H1 (cell line): ENCODE measurements at regions not wholly inside any gene's neighbourhood (a gene's known extent, or its start where the extent isn't known, plus 50 kb on each side); places are given as distances from the start of the nearest gene placed in this dataset.

Experiments
- CTCF ChIA-PET: fragments of 300-600 bp; sonication (Branson Sonifier 250); formaldehyde crosslinking; loops from one replicate; lab custom pipeline; 2021; ENCODE audit not compliant: partially characterized antibody; lab: Charles Lee
- POLR2A ChIA-PET: fragments of 300-600 bp; sonication (Branson Sonifier 250); formaldehyde crosslinking; loops from one replicate; lab custom pipeline; 2021; ENCODE audit warnings: inconsistent platforms; ENCODE audit not compliant: partially characterized antibody; lab: Charles Lee
- DNase-seq, 2 experiments: peaks; one replicate each; pipeline versions ENCODE4 v3.0.0 to v3.0.0-alpha.2; 2010 to 2022; ENCODE audit warnings: low spot score in 2 of 2, low read depth in 1 of 2, mixed read lengths in 1 of 2
- FAIRE-seq: peaks from 2 replicates; lab custom pipeline; 2011; peaks lifted over from hg19 to GRCh38; lab: Jason Lieb, UNC
- H2AFZ ChIP-seq: 2 replicates; pipeline ENCODE4 v1.8.1; 2012; ENCODE audit warnings: low read length, inconsistent platforms
- H2AK5ac ChIP-seq: 2 replicates; pipeline ENCODE4 v1.6.1; 2013; ENCODE audit warnings: low read depth, low read length
- H2BK120ac ChIP-seq: replicated peaks from 2 replicates; pipeline ENCODE3; 2013; ENCODE audit warnings: low read depth, low read length, inconsistent platforms
- H2BK12ac ChIP-seq: 2 replicates; pipeline ENCODE4 v1.6.1; 2013; ENCODE audit warnings: low read depth, low read length
- H2BK15ac ChIP-seq: 2 replicates; pipeline ENCODE4 v1.6.1; 2013; ENCODE audit warnings: low read length
- H2BK20ac ChIP-seq: 2 replicates; pipeline ENCODE4 v1.6.1; 2013; ENCODE audit warnings: low read length
- H2BK5ac ChIP-seq: 2 replicates; pipeline ENCODE4 v1.6.1; 2013; ENCODE audit warnings: low read depth, low read length
- H3K14ac ChIP-seq: 2 replicates; pipeline ENCODE4 v1.6.1; 2013; ENCODE audit warnings: inconsistent platforms; ENCODE audit not compliant: insufficient read length
- H3K18ac ChIP-seq: 2 replicates; pipeline ENCODE4 v1.6.1; 2013; ENCODE audit warnings: low read length; ENCODE audit errors: extremely low read depth
- H3K23ac ChIP-seq: 2 replicates; pipeline ENCODE4 v1.6.1; 2013; ENCODE audit warnings: inconsistent platforms; ENCODE audit not compliant: insufficient read length
- H3K23me2 ChIP-seq: 2 replicates; pipeline ENCODE4 v1.6.1; 2013; ENCODE audit warnings: low read depth, low read length
- H3K27ac ChIP-seq: 2 replicates; pipeline ENCODE4 v1.6.1; 2011; ENCODE audit warnings: low read depth, low read length, inconsistent platforms
- H3K27me3 ChIP-seq, 4 experiments: replicated peaks in 1 of 4; 1 replicate in 1 of 4; 2 replicates in 3 of 4; pipeline versions ENCODE4 v1.6.1 to v1.8.1; 2011 to 2013; ENCODE audit warnings: low read length in 3 of 4, mild to moderate bottlenecking in 3 of 4, inconsistent platforms in 2 of 4, mixed read lengths in 2 of 4, moderate library complexity in 1 of 4; ENCODE audit not compliant: control insufficient read depth in 3 of 4, insufficient read depth in 3 of 4; ENCODE audit errors: extremely low read depth in 1 of 4
- H3K36me3 ChIP-seq, 4 experiments: 2 replicates each; pipeline versions ENCODE4 v1.6.1 to v1.8.1; 2011 to 2013; ENCODE audit warnings: mild to moderate bottlenecking in 4 of 4, low read length in 3 of 4, moderate library complexity in 2 of 4, control low read depth in 1 of 4, inconsistent platforms in 1 of 4; ENCODE audit not compliant: insufficient read depth in 4 of 4, control insufficient read depth in 2 of 4
- H3K4ac ChIP-seq: replicated peaks from 2 replicates; pipeline ENCODE3; 2013; ENCODE audit warnings: low read length, low read depth, mixed read lengths, inconsistent platforms; ENCODE audit not compliant: insufficient read length
- H3K4me1 ChIP-seq, 4 experiments: replicated peaks in 1 of 4; 1 replicate in 1 of 4; 2 replicates in 3 of 4; pipeline versions ENCODE4 v1.6.1 to v1.8.1; 2011 to 2013; ENCODE audit warnings: low read length in 3 of 4, inconsistent platforms in 2 of 4, mixed read lengths in 1 of 4; ENCODE audit not compliant: insufficient read depth in 4 of 4, control insufficient read depth in 3 of 4
- H3K4me2 ChIP-seq, 2 experiments: 2 replicates each; pipeline versions ENCODE4 v1.6.1 to v1.8.1; 2011 to 2013; ENCODE audit warnings: low read depth in 2 of 2, low read length in 2 of 2, control low read depth in 1 of 2, inconsistent platforms in 1 of 2, mild to moderate bottlenecking in 1 of 2; ENCODE audit not compliant: insufficient read depth in 1 of 2
- H3K4me3 ChIP-seq, 4 experiments: fragments of 200-600, 300-600 bp in 1 of 4; sonication (generic), shearing (Covaris generic), sonication (Bioruptor Twin) in 1 of 4; 2 replicates each; pipeline versions ENCODE4 v1.5.1 to v1.8.1; 2011 to 2016; ENCODE audit warnings: low read length in 4 of 4, low read depth in 3 of 4, control low read depth in 2 of 4, inconsistent platforms in 2 of 4, mild to moderate bottlenecking in 2 of 4, mixed read lengths in 1 of 4, moderate library complexity in 1 of 4; ENCODE audit not compliant: insufficient read depth in 2 of 4; ENCODE audit errors: extremely low read depth in 1 of 4
- H3K56ac ChIP-seq: replicated peaks from 2 replicates; pipeline ENCODE3; 2013; ENCODE audit warnings: low read depth, mild to moderate bottlenecking, mixed read lengths, low read length, inconsistent platforms; ENCODE audit not compliant: insufficient read length
- H3K79me1 ChIP-seq: 2 replicates; pipeline ENCODE4 v1.6.1; 2013; ENCODE audit warnings: low read depth, low read length, control low read depth
- H3K79me2 ChIP-seq, 2 experiments: 2 replicates each; pipeline versions ENCODE4 v1.6.1 to v1.8.1; 2012 to 2013; ENCODE audit warnings: low read length in 2 of 2, mild to moderate bottlenecking in 2 of 2, inconsistent platforms in 1 of 2; ENCODE audit not compliant: insufficient read depth in 2 of 2, control insufficient read depth in 1 of 2
- H3K9ac ChIP-seq, 4 experiments: replicated peaks in 1 of 4; 1 replicate in 1 of 4; 2 replicates in 3 of 4; pipeline versions ENCODE4 v1.6.1 to v1.8.1; 2011 to 2013; ENCODE audit warnings: low read depth in 3 of 4, low read length in 3 of 4, control low read depth in 2 of 4, mild to moderate bottlenecking in 2 of 4, moderate library complexity in 2 of 4, inconsistent platforms in 1 of 4; ENCODE audit errors: extremely low read depth in 1 of 4
- H3K9me3 ChIP-seq, 2 experiments: 2 replicates each; pipeline versions ENCODE4 v1.6.1 to v1.8.1; 2012 to 2013; ENCODE audit warnings: mild to moderate bottlenecking in 2 of 2, moderate library complexity in 2 of 2, control low read depth in 1 of 2, inconsistent platforms in 1 of 2, low read depth in 1 of 2, low read length in 1 of 2, mixed read lengths in 1 of 2; ENCODE audit not compliant: insufficient read depth in 2 of 2
- H4K20me1 ChIP-seq, 2 experiments: replicated peaks in 1 of 2; 2 replicates each; pipeline versions ENCODE3 to v1.8.1; 2011 to 2013; ENCODE audit warnings: inconsistent platforms in 2 of 2, low read length in 2 of 2, mild to moderate bottlenecking in 1 of 2; ENCODE audit not compliant: insufficient read depth in 2 of 2, control insufficient read depth in 1 of 2
- H4K5ac ChIP-seq: 2 replicates; pipeline ENCODE4 v1.6.1; 2013; ENCODE audit warnings: low read length, low read depth, mixed read lengths, inconsistent platforms; ENCODE audit not compliant: insufficient read length
- H4K8ac ChIP-seq: 2 replicates; pipeline ENCODE4 v1.8.0; 2013; ENCODE audit warnings: mild to moderate bottlenecking, moderate library complexity, low read length, inconsistent platforms; ENCODE audit not compliant: insufficient read depth; ENCODE audit errors: extremely low read depth
- H4K91ac ChIP-seq: replicated peaks from 2 replicates; pipeline ENCODE3; 2013; ENCODE audit warnings: low read length, mixed read lengths, inconsistent platforms; ENCODE audit not compliant: insufficient read length
- BRCA1 ChIP-seq: IDR thresholded peaks from 2 replicates; pipeline ENCODE4 v1.6.1; 2012; ENCODE audit warnings: low read depth, low read length, improper control_type of control experiment
- CBX5 ChIP-seq: fragments of 300-800, 300-1000 bp; sonication (generic); IDR thresholded peaks from 2 replicates; pipeline ENCODE4 v1.7.1; 2016; ENCODE audit warnings: antibody characterized with exemption, low read length, low read depth
- CBX8 ChIP-seq: fragments of 300-800, 300-1000 bp; sonication (generic); IDR thresholded peaks from 2 replicates; pipeline ENCODE4 v1.7.1; 2016; ENCODE audit warnings: low read depth, low read length, borderline replicate concordance
- CHD1 ChIP-seq: IDR thresholded peaks from 2 replicates; pipeline ENCODE4 v1.6.1; 2012; ENCODE audit warnings: low read depth, low read length, improper control_type of control experiment
- CTCF ChIP-seq, 3 experiments: IDR thresholded peaks; 1 replicate in 2 of 3; 2 replicates in 1 of 3; pipeline versions ENCODE4 v1.5.1 to v1.6.1; 2011; ENCODE audit warnings: low read length in 3 of 3, mild to moderate bottlenecking in 3 of 3, inconsistent platforms in 2 of 3, low read depth in 1 of 3, moderate library complexity in 1 of 3; ENCODE audit not compliant: insufficient read depth in 1 of 3; ENCODE audit errors: control extremely low read depth in 1 of 3
- NRF1 ChIP-seq: IDR thresholded peaks from 2 replicates; pipeline ENCODE4 v1.6.1; 2011; ENCODE audit warnings: mild to moderate bottlenecking, low read depth, low read length, improper control_type of control experiment
- RAD21 ChIP-seq, 2 experiments: IDR thresholded peaks in 1 of 2; conservative IDR thresholded peaks in 1 of 2; 2 replicates each; pipeline ENCODE4 v1.6.1; 2011; ENCODE audit warnings: low read depth in 2 of 2, low read length in 2 of 2, improper control_type of control experiment in 1 of 2, inconsistent platforms in 1 of 2, mild to moderate bottlenecking in 1 of 2, moderate library complexity in 1 of 2
- RXRA ChIP-seq: IDR thresholded peaks from 2 replicates; pipeline ENCODE4 v1.6.1; 2011; ENCODE audit warnings: low read depth, mild to moderate bottlenecking, low read length, moderate library complexity; ENCODE audit not compliant: insufficient read depth
- SIRT6 ChIP-seq: IDR thresholded peaks from one replicate; pipeline ENCODE4 v1.7.1; 2012; ENCODE audit warnings: low read length, inconsistent platforms
- TBP ChIP-seq: IDR thresholded peaks from 2 replicates; pipeline ENCODE4 v1.6.1; 2011; ENCODE audit warnings: low read depth, low read length, improper control_type of control experiment
- WGBS, 2 experiments: shearing (Covaris generic) in 1 of 2; methylation state at CpG; one replicate each; pipeline versions ENCODE4 v1.1.6 to v1.1.7; 2013 to 2015; ENCODE audit warnings: low lambda C conversion rate in 2 of 2, mixed read lengths in 2 of 2, inconsistent platforms in 1 of 2, low coverage in 1 of 2, missing lambda C conversion rate in 1 of 2; ENCODE audit not compliant: insufficient replicate concordance in 2 of 2, insufficient coverage in 1 of 2, insufficient read length in 1 of 2; ENCODE audit errors: extremely low coverage in 1 of 2, missing lambda C conversion rate in 1 of 2; 5-methylcytosine and 5-hydroxymethylcytosine counted together

GRCh38 chr9:10855847-10856246 is 243.0 kb upstream of the PTPRD start:
- H2AK5ac ChIP-seq = no peak overlapping the region
- no peak for TF ChIP-seq CBX8
- peak; percentile 77 to 79 for TF ChIP-seq RAD21 (IDR thresholded peaks at IDR 0.05 in 1 of 2, conservative IDR thresholded peaks at IDR 0.05 in 1 of 2; ENCODE audit: low read depth in 2 of 2, low read length in 2 of 2)
- TF ChIP-seq CBX5 = no peak
- peak in 2 of 3 experiments; percentile 60 to 85; a peak in 3 of 4 replicates for TF ChIP-seq CTCF (IDR thresholded peaks at IDR 0.05; ENCODE audit: control extremely low read depth in 1 of 3, insufficient read depth in 1 of 3, low read depth in 1 of 3, low read length in 3 of 3)
- no peak for TF ChIP-seq BRCA1
- TF ChIP-seq CHD1 = no peak
- TF ChIP-seq RXRA = no peak
- no peak for TF ChIP-seq NRF1
- TF ChIP-seq TBP = no peak
- no peak for TF ChIP-seq SIRT6
- no peaks in the 10 kb centered on the region for H3K79me2 ChIP-seq
- H3K18ac ChIP-seq = no peak overlapping the region
- POLR2A ChIA-PET = interaction anchor here (0.6 kb wide), 1 partner anchor 444 kb away, joined by 3 read pairs; no protein-coding TSS in a partner anchor
- 65% methylated on average over 1 of the region's 1 CpG; no CpG with 5 or more reads in 1 of the 2 experiments for WGBS, 2 experiments
- CTCF ChIA-PET = interaction anchor here (0.8 to 2.6 kb wide), 18 partner anchors 9 to 1473 kb away, joined by 3 to 14 read pairs (median 3); no protein-coding TSS in a partner anchor
- no peak overlapping the region for H3K56ac ChIP-seq
- no peak overlapping the region for H2BK120ac ChIP-seq
- H4K8ac ChIP-seq = no peak overlapping the region
- no peaks in the 10 kb centered on the region for H3K27me3 ChIP-seq
- no peaks in the 10 kb centered on the region for H3K36me3 ChIP-seq
- H4K20me1 ChIP-seq = no peaks in the 10 kb centered on the region
- DNase-seq (no peak), FAIRE-seq (no peak)
- H3K9ac ChIP-seq = no peak overlapping the region
- no peak overlapping the region for H2BK5ac ChIP-seq
- H2BK20ac ChIP-seq = no peak overlapping the region
- no peak overlapping the region for H3K4me3 ChIP-seq
- no peaks in the 10 kb centered on the region for H3K79me1 ChIP-seq
- H3K27ac ChIP-seq = no peak overlapping the region
- no peaks in the 10 kb centered on the region for H3K4me1 ChIP-seq
- no peak overlapping the region for H2BK12ac ChIP-seq
- no peak overlapping the region for H2BK15ac ChIP-seq
- H4K91ac ChIP-seq = no peak overlapping the region
- no peak overlapping the region for H3K23ac ChIP-seq
- H2AFZ ChIP-seq = no peak overlapping the region
- H3K23me2 ChIP-seq = no peaks in the 10 kb centered on the region
- no peak overlapping the region for H3K4ac ChIP-seq
- H3K4me2 ChIP-seq = no peak overlapping the region
- no peak overlapping the region for H3K14ac ChIP-seq
- no peak overlapping the region for H4K5ac ChIP-seq
- no peaks in the 10 kb centered on the region for H3K9me3 ChIP-seq
